GM10266 (cell line): ENCODE measurements at regions not wholly inside any gene's neighbourhood (a gene's known extent, or its start where the extent isn't known, plus 50 kb on each side); places are given as distances from the start of the nearest gene placed in this dataset.
"Not testable (repeated sequence)": the region's sequence is repeated elsewhere in the genome, so short reads cannot be mapped to it uniquely, and the experiment has no call there.

Experiments
- DNase-seq: peaks from one replicate; pipeline ENCODE4 v3.0.0; 2012; ENCODE audit errors: extremely low spot score
- CTCF ChIP-seq: IDR thresholded peaks from 2 replicates; pipeline ENCODE4 v1.5.1; 2012; ENCODE audit warnings: mild to moderate bottlenecking, low read depth; ENCODE audit not compliant: control insufficient read depth, insufficient read depth; ENCODE audit errors: missing control alignments

GRCh38 chrY:20643055-20643454, 67.5 kb downstream of the EIF1AY start:
- no peak for DNase-seq
- no peak for TF ChIP-seq CTCF

GRCh38 chrY:20648265-20648664, 72.7 kb downstream of the EIF1AY start:
- TF ChIP-seq CTCF: no peak
- no peak for DNase-seq

- peak; percentile 23 for TF ChIP-seq CTCF
- DNase-seq: not testable (repeated sequence)
Observed at GRCh38 chrY:20648891-20649290, 73.3 kb downstream of the EIF1AY start.

- DNase-seq: no peak
- no peak for TF ChIP-seq CTCF
Observed at GRCh38 chrY:20651481-20651880, 75.9 kb downstream of the EIF1AY start.

GRCh38 chrY:20659450-20659849, 83.9 kb downstream of the EIF1AY start:
- no peak for DNase-seq
- TF ChIP-seq CTCF: no peak

- DNase-seq: no peak
- TF ChIP-seq CTCF: no peak
Observed at GRCh38 chrY:20662204-20662603, 86.6 kb downstream of the EIF1AY start.

- DNase-seq: no peak
- no peak for TF ChIP-seq CTCF
Observed at GRCh38 chrY:20664196-20664595, 88.6 kb downstream of the EIF1AY start.

GRCh38 chrY:20665357-20665756, 89.8 kb downstream of the EIF1AY start:
- not testable (repeated sequence) for DNase-seq
